IMR-90 (cell line): ENCODE measurements at regions not wholly inside any gene's neighbourhood (a gene's known extent, or its start where the extent isn't known, plus 50 kb on each side); places are given as distances from the start of the nearest gene placed in this dataset.

Experiments used
- ATAC-seq: fragments of 200-7000 bp; cut with Tn5 transposase; 2 replicates; pipeline ENCODE4 v1.9.1; 2020; ENCODE audit warnings: low read depth, mild to moderate bottlenecking, moderate library complexity
- BruUV-seq: library from RNA; stranded (reverse); fragments of 400-500 nt; replicated peaks from 2 replicates; lab custom pipeline; 2021; lab: Mats Ljungman, UMichigan
- CTCF ChIA-PET: fragments of 300-600 bp; formaldehyde crosslinking; extraction: SDS; loops from one replicate; lab custom pipeline; 2021; ENCODE audit warnings: antibody characterized with exemption; lab: Yijun Ruan, JAX
- POLR2A ChIA-PET: fragments of 300-600 bp; sonication (Branson Sonifier 250); formaldehyde crosslinking; loops from one replicate; lab custom pipeline; 2022; ENCODE audit warnings: antibody characterized with exemption; ENCODE audit not compliant: unreplicated experiment; lab: Charles Lee
- DNase-seq: peaks from one replicate; pipeline ENCODE4 v3.0.0; 2013
- H2AFZ ChIP-seq: replicated peaks from 2 replicates; pipeline ENCODE3; 2013; ENCODE audit warnings: low read length, mild to moderate bottlenecking; ENCODE audit not compliant: poor library complexity
- H2AK5ac ChIP-seq: 2 replicates; pipeline ENCODE4 v1.6.1; 2013; ENCODE audit warnings: low read depth, low read length, inconsistent platforms
- H2AK9ac ChIP-seq: replicated peaks from 2 replicates; pipeline ENCODE3; 2013; ENCODE audit warnings: mild to moderate bottlenecking, low read depth, low read length, moderate library complexity; ENCODE audit not compliant: poor library complexity
- H2BK120ac ChIP-seq: 2 replicates; pipeline ENCODE4 v1.6.1; 2013; ENCODE audit warnings: low read depth, low read length, inconsistent platforms
- H2BK15ac ChIP-seq: 3 replicates; pipeline ENCODE4 v1.6.1; 2013; ENCODE audit warnings: low read depth, low read length, inconsistent platforms
- H2BK20ac ChIP-seq: 2 replicates; pipeline ENCODE4 v1.6.1; 2013; ENCODE audit warnings: low read depth, mild to moderate bottlenecking, inconsistent platforms, low read length, moderate library complexity
- H2BK5ac ChIP-seq: 2 replicates; pipeline ENCODE4 v1.6.1; 2013; ENCODE audit warnings: mild to moderate bottlenecking, low read depth, low read length, inconsistent platforms; ENCODE audit not compliant: poor library complexity, severe bottlenecking
- H3K14ac ChIP-seq: replicated peaks from 2 replicates; pipeline ENCODE4 v1.6.1; 2013; ENCODE audit warnings: low read depth, low read length, inconsistent platforms
- H3K18ac ChIP-seq: 2 replicates; pipeline ENCODE4 v1.6.1; 2013; ENCODE audit warnings: low read depth, low read length, control low read depth
- H3K23ac ChIP-seq: 2 replicates; pipeline ENCODE4 v1.6.1; 2013; ENCODE audit warnings: low read depth, low read length, inconsistent platforms
- H3K27ac ChIP-seq: 2 replicates; pipeline ENCODE4 v1.5.1; 2013; ENCODE audit warnings: mild to moderate bottlenecking, control low read depth, low read length; ENCODE audit not compliant: insufficient read depth
- H3K27me3 ChIP-seq: 2 replicates; pipeline ENCODE4 v1.6.1; 2013; ENCODE audit warnings: low read length; ENCODE audit not compliant: control insufficient read depth, insufficient read depth
- H3K36me3 ChIP-seq: 2 replicates; pipeline ENCODE4 v1.6.1; 2013; ENCODE audit warnings: low read length, mixed read lengths; ENCODE audit not compliant: control insufficient read depth, insufficient read depth
- H3K4ac ChIP-seq: 2 replicates; pipeline ENCODE4 v1.6.1; 2013; ENCODE audit warnings: low read depth, low read length, inconsistent platforms
- H3K4me1 ChIP-seq: 2 replicates; pipeline ENCODE4 v1.6.1; 2013; ENCODE audit warnings: low read length, mixed read lengths; ENCODE audit not compliant: control insufficient read depth, insufficient read depth
- H3K4me2 ChIP-seq: 2 replicates; pipeline ENCODE4 v1.6.1; 2013; ENCODE audit warnings: low read depth, mild to moderate bottlenecking, control low read depth, low read length, moderate library complexity
- H3K4me3 ChIP-seq: 2 replicates; pipeline ENCODE4 v1.5.1; 2013; ENCODE audit warnings: low read depth, mild to moderate bottlenecking, control low read depth, low read length, moderate library complexity; ENCODE audit not compliant: insufficient read depth
- H3K56ac ChIP-seq: 2 replicates; pipeline ENCODE4 v1.6.1; 2013; ENCODE audit warnings: low read length, inconsistent platforms; ENCODE audit not compliant: insufficient read depth; ENCODE audit errors: extremely low read depth
- H3K79me1 ChIP-seq, 2 experiments: 2 replicates each; pipeline ENCODE4 v1.6.1; 2013; ENCODE audit warnings: low read length in 2 of 2, inconsistent platforms in 1 of 2, low read depth in 1 of 2
- H3K9ac ChIP-seq: 2 replicates; pipeline ENCODE4 v1.6.1; 2013; ENCODE audit warnings: low read depth, low read length, control low read depth
- H3K9me1 ChIP-seq: 2 replicates; pipeline ENCODE4 v1.6.1; 2013; ENCODE audit warnings: low read length, inconsistent platforms; ENCODE audit not compliant: insufficient read depth
- H3K9me3 ChIP-seq: 2 replicates; pipeline ENCODE4 v1.6.1; 2013; ENCODE audit warnings: low read length; ENCODE audit not compliant: control insufficient read depth, insufficient read depth
- H4K20me1 ChIP-seq: 2 replicates; pipeline ENCODE4 v1.6.1; 2013; ENCODE audit warnings: low read length, inconsistent platforms; ENCODE audit not compliant: insufficient read depth
- H4K5ac ChIP-seq: 2 replicates; pipeline ENCODE4 v1.6.1; 2013; ENCODE audit warnings: mild to moderate bottlenecking, low read depth, low read length, control low read depth
- H4K8ac ChIP-seq, 2 experiments: 2 replicates each; pipeline ENCODE4 v1.6.1; 2013; ENCODE audit warnings: low read depth in 2 of 2, low read length in 2 of 2, control low read depth in 1 of 2, inconsistent platforms in 1 of 2
- H4K91ac ChIP-seq: 2 replicates; pipeline ENCODE4 v1.6.1; 2013; ENCODE audit warnings: low read depth, low read length, inconsistent platforms; ENCODE audit not compliant: insufficient read depth
- MAFK ChIP-seq: IDR thresholded peaks from 2 replicates; pipeline ENCODE4 v1.6.1; 2012; ENCODE audit warnings: low read depth, low read length, improper control_type of control experiment
- USF2 ChIP-seq: fragments of 150-350 bp; IDR thresholded peaks from 2 replicates; pipeline ENCODE4 v1.6.1; 2017; ENCODE audit warnings: mild to moderate bottlenecking, antibody characterized with exemption, low read length, low read depth
- WGBS, 2 experiments: methylation state at CpG; one replicate each; pipeline versions ENCODE4 v1.1.5 to v1.1.7; 2013; ENCODE audit warnings: missing lambda C conversion rate in 2 of 2; ENCODE audit not compliant: insufficient read length in 1 of 2; ENCODE audit errors: extremely low coverage in 2 of 2; 5-methylcytosine and 5-hydroxymethylcytosine counted together
- dilution Hi-C: fragments of 300-500 bp; cut with HindIII; formaldehyde crosslinking; loops from one replicate; pipeline ENCODE4 v1.14.3; 2018; ENCODE audit warnings: low sequenced_read_pairs; ENCODE audit not compliant: unreplicated experiment
- in situ Hi-C: fragments of 300-500 bp; cut with MboI; formaldehyde crosslinking; loops from 3 replicates; pipeline ENCODE4 v1.14.3; 2019; ENCODE audit warnings: low sequenced_read_pairs, inconsistent platforms, mixed read lengths
- intact Hi-C: fragments of 100-400 bp; cut with micrococcal nuclease; formaldehyde crosslinking; loops from 2 replicates; pipeline ENCODE4 v1.10.0; 2022

GRCh38 chr6:56840467-56841380 is 114.2 kb upstream of the BEND6 start:
- Histone ChIP-seq H2BK120ac (peak overlapping the region; percentile 15; the same call in 1 of the 2 replicates), H3K18ac (peak overlapping the region; percentile 64; the same call in 1 of the 2 replicates), H3K9me3 (no peaks in the 10 kb centered on the region), H3K4ac (peak overlapping the region; percentile 15; the same call in 1 of the 2 replicates), H2AFZ (no peak overlapping the region), H3K4me3 (peak overlapping the region; percentile 26), H4K8ac (no peak overlapping the region), H3K9me1 (no peaks in the 10 kb centered on the region), H3K9ac (peak overlapping the region; percentile 52; the same call in 1 of the 2 replicates), H4K91ac (no peak overlapping the region), H2AK9ac (no peak overlapping the region), H3K23ac (peak overlapping the region; percentile 37; the same call in 1 of the 2 replicates), H4K20me1 (peaks cover 32% of the 10 kb centered on the region), H3K36me3 (no peaks in the 10 kb centered on the region), H2BK20ac (no peak overlapping the region), H2BK15ac (no peak overlapping the region; the same call in 2 of the 3 replicates), H3K4me2 (peak overlapping the region; percentile 94), H2BK5ac (peak overlapping the region; percentile 71), H3K14ac (peak overlapping the region; percentile 37; the same call in 1 of the 2 replicates), H4K5ac (no peak overlapping the region), H3K4me1 (0 out of 2 replicates have a peak, but pooled peaks cover 2% of the 10 kb centered on the region), H3K79me1 (peaks cover 0 to 40% of the 10 kb centered on the region in 2 experiments; a peak in 3 of 4 replicates), H3K27me3 (no peaks in the 10 kb centered on the region), H3K27ac (peak overlapping the region; percentile 34; the same call in 1 of the 2 replicates), H2AK5ac (no peak overlapping the region), H3K56ac (peak overlapping the region; percentile 55; the same call in 1 of the 2 replicates)
- peak; percentile 83 for DNase-seq
- ATAC-seq = peak; percentile 25; the same call in 1 of the 2 replicates
- intact Hi-C loops (loop anchor here (5.0 kb wide), 4 partner anchors 43 to 148 kb away; no protein-coding TSS in a partner anchor), dilution Hi-C loops (no loop called here), in situ Hi-C loops (loop anchor here (10.0 kb wide), 2 partner anchors 146 to 196 kb away; partner anchors contain the start of gene DST)
- TF ChIP-seq MAFK (peak; percentile 89), USF2 (no peak)
- ChIA-PET POLR2A (no interaction called here), CTCF (interaction anchor here (0.6 to 1.1 kb wide), 3 partner anchors 11 to 144 kb away, joined by 3 to 5 read pairs (median 3); no protein-coding TSS in a partner anchor)
- no TSS peak for BruUV-seq
- WGBS, 2 experiments = 89% methylated on average over 1 of the region's 6 CpGs; no CpG with 5 or more reads in 1 of the 2 experiments
